Naive B cell (primary cell): ENCODE measurements at regions not wholly inside any gene's neighbourhood (a gene's known extent, or its start where the extent isn't known, plus 50 kb on each side); places are given as distances from the start of the nearest gene placed in this dataset.

Source experiments
- ATAC-seq, 2 donors: fragments of 150-1000 bp; cut with Tn5 transposase; 2 replicates each; pipeline ENCODE4 v1.10.0; 2021; ENCODE audit warnings: low read depth in 2 of 2, mild to moderate bottlenecking in 2 of 2, moderate library complexity in 2 of 2
- DNase-seq: peaks from one replicate; pipeline ENCODE4 v3.0.0; 2022
- H3K27ac Mint-ChIP-seq, 6 donors: one replicate each; pipeline ENCODE4 v1.8.0; 2020 to 2022; ENCODE audit warnings: mild to moderate bottlenecking in 6 of 6, mixed read lengths in 6 of 6, moderate library complexity in 5 of 6, inconsistent platforms in 2 of 6
- H3K27me3 Mint-ChIP-seq, 3 donors: one replicate each; pipeline ENCODE4 v1.8.0; 2021 to 2022; ENCODE audit warnings: mixed read lengths in 3 of 3, mild to moderate bottlenecking in 1 of 3
- H3K36me3 Mint-ChIP-seq, 2 donors: one replicate each; pipeline ENCODE4 v1.8.0; 2020 to 2022; ENCODE audit warnings: mixed read lengths in 2 of 2, inconsistent platforms in 1 of 2, mild to moderate bottlenecking in 1 of 2
- H3K4me1 Mint-ChIP-seq, 3 donors: one replicate each; pipeline ENCODE4 v1.8.0; 2020 to 2022; ENCODE audit warnings: mixed read lengths in 3 of 3, inconsistent platforms in 1 of 3, mild to moderate bottlenecking in 1 of 3, moderate library complexity in 1 of 3
- H3K4me3 Mint-ChIP-seq, 8 donors: one replicate each; pipeline ENCODE4 v1.8.0; 2020 to 2022; ENCODE audit warnings: mild to moderate bottlenecking in 8 of 8, mixed read lengths in 8 of 8, moderate library complexity in 8 of 8, inconsistent platforms in 2 of 8
- H3K9me3 Mint-ChIP-seq, 7 donors: one replicate each; pipeline ENCODE4 v1.8.0; 2020 to 2022; ENCODE audit warnings: mixed read lengths in 7 of 7, mild to moderate bottlenecking in 5 of 7, inconsistent platforms in 2 of 7, moderate library complexity in 1 of 7

GRCh38 chr14:71471634-71472355 is 460.4 kb upstream of the RGS6 start:
- H3K36me3 Mint-ChIP-seq = peaks cover 11 to 22% of the 10 kb centered on the region in 2 donors
- DNase-seq = no peak
- peak overlapping the region in 4 of 6 donors; percentile 19 to 83 (median 40) for H3K27ac Mint-ChIP-seq
- peak overlapping the region in 1 of 8 donors; percentile 64 for H3K4me3 Mint-ChIP-seq
- peaks cover 36 to 51% (median 45%) of the 10 kb centered on the region in 3 donors for H3K4me1 Mint-ChIP-seq
- peaks cover 0 to 2% (median 0%) of the 10 kb centered on the region in 7 donors for H3K9me3 Mint-ChIP-seq
- ATAC-seq = no peak
- no peaks in the 10 kb centered on the region for H3K27me3 Mint-ChIP-seq

- H3K36me3 Mint-ChIP-seq = peaks cover 11 to 19% of the 10 kb centered on the region in 2 donors
- H3K9me3 Mint-ChIP-seq = peaks cover 0 to 2% (median 0%) of the 10 kb centered on the region in 7 donors
- H3K4me1 Mint-ChIP-seq = peaks cover 43 to 58% (median 53%) of the 10 kb centered on the region in 3 donors
- no peaks in the 10 kb centered on the region for H3K27me3 Mint-ChIP-seq
- ATAC-seq (no peak), DNase-seq (no peak)
- H3K4me3 Mint-ChIP-seq = no peak overlapping the region
- peak overlapping the region in 3 of 6 donors; percentile 19 to 57 (median 23) for H3K27ac Mint-ChIP-seq
Measured at GRCh38 chr14:71472356-71473340, 459.6 kb upstream of the RGS6 start.

DNA sequence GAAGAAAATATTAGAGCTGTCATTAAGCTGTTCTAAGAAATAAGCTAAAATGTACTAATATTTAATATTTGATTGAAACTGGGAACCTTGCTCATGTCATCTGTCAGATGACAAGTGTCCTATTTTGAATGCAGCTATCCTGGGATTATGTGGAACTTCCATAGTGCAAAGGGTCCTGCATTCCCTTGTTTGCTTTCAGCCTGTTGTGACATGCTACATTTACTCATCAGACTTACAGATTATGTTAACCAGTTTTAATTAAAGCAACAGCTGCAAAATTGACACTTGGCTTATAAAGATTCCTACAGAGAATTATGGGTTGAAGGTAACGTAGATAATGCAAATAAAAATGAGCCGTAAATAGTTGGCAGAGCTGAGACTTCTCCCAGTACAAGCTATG is 458.4 kb upstream of the RGS6 start:
- ATAC-seq = no peak
- H3K36me3 Mint-ChIP-seq = peaks cover 8 to 10% of the 10 kb centered on the region in 2 donors
- DNase-seq = no peak
- peaks cover 0 to 2% (median 0%) of the 10 kb centered on the region in 7 donors for H3K9me3 Mint-ChIP-seq
- H3K4me1 Mint-ChIP-seq = peaks cover 45 to 66% (median 59%) of the 10 kb centered on the region in 3 donors
- H3K27me3 Mint-ChIP-seq = no peaks in the 10 kb centered on the region
- no peak overlapping the region for H3K4me3 Mint-ChIP-seq
- H3K27ac Mint-ChIP-seq = peak overlapping the region in 1 of 6 donors; percentile 55

DNA sequence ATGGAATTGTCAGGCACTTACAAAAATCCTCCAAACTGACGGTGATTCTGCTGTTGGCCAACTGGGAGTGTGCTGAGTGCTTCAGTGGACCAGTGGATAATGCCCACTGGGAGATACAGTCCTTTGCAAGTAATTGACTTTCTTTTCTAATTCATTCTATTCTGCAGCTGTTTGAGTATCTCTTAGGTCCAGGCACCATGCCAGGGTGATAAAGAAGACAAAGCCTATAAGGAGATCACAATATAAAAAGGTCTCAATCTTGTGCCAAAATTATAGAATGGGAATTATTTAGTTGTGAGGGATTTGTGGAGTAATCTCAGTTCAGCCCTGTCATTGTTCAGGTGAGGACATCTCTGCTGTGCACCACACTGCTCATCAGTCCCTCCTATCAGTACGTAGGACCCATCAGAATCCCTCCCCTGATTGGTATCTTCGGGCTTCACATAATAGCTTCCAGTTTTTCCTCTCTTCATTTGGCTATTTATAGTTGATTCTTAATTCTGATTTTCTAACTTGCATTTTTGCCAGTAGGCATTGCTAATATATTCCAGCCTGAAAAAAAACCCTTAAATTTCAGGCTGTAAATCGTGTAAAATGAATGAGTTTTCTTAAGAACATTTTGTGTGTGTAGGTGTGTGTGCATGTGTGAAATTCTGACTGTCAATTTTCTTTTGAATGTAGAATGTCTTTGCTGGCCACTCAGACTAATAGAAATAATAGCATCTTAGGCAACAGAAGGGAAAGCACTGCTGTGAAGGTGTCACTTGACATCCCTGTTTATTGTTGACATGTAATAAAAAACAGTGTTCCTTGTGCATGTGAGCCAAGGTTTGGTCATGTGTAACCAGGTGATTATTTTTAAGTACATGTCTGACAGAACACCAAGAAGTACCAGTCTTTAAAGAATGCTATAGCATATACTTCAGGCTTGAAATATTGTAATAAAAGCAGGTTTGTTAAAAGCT is 457.6 kb upstream of the RGS6 start:
- peaks cover 42 to 68% (median 58%) of the 10 kb centered on the region in 3 donors for H3K4me1 Mint-ChIP-seq

GRCh38 chr14:71475916-71476315 is 456.3 kb upstream of the RGS6 start:
- no peaks in the 10 kb centered on the region for H3K9me3 Mint-ChIP-seq
- DNase-seq = no peak
- H3K36me3 Mint-ChIP-seq = no peaks in the 10 kb centered on the region
- ATAC-seq = no peak
- H3K4me1 Mint-ChIP-seq = peaks cover 40 to 64% (median 54%) of the 10 kb centered on the region in 3 donors
- H3K27ac Mint-ChIP-seq = peak overlapping the region in 1 of 6 donors; percentile 59
- no peak overlapping the region for H3K4me3 Mint-ChIP-seq
- no peaks in the 10 kb centered on the region for H3K27me3 Mint-ChIP-seq

More for the DNA sequence above, 457.6 kb upstream of the RGS6 start:
- no peaks in the 10 kb centered on the region for H3K27me3 Mint-ChIP-seq
- H3K4me3 Mint-ChIP-seq = no peak overlapping the region
- DNase-seq = no peak
- peaks cover 1 to 3% of the 10 kb centered on the region in 2 donors for H3K36me3 Mint-ChIP-seq
- peak overlapping the region in 2 of 6 donors; percentile 52 to 56 for H3K27ac Mint-ChIP-seq
- ATAC-seq = no peak
- H3K9me3 Mint-ChIP-seq = no peaks in the 10 kb centered on the region

DNA sequence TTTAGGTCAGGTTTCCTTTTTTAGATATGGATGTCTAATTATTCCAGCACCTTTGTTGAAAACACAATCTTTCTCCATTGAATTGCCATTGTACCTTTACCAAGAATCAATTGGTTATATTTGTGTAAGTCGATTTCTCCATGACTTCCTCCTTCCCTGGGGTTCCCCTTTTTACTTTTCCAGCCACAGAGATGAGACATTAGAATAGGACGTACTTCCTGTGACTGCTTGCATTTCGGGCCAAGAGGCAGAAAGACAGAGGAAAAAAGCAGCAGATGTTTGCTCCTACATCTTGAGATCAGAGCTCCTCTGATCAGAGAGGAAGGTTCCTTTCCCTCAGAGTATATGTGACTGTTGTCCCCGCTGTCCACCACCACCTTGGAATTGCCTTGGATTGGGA is 453.7 kb upstream of the RGS6 start:
- DNase-seq (peak; percentile 12), ATAC-seq (peak; percentile 63 to 81)
- H3K4me3 Mint-ChIP-seq = peak overlapping the region in 1 of 8 donors; percentile 53
- H3K36me3 Mint-ChIP-seq = peaks cover 0 to 9% of the 10 kb centered on the region in 2 donors
- H3K9me3 Mint-ChIP-seq = no peaks in the 10 kb centered on the region
- H3K27me3 Mint-ChIP-seq = no peaks in the 10 kb centered on the region
- peaks cover 38 to 64% (median 59%) of the 10 kb centered on the region in 3 donors for H3K4me1 Mint-ChIP-seq
- peak overlapping the region in 5 of 6 donors; percentile 33 to 93 (median 80) for H3K27ac Mint-ChIP-seq

DNA sequence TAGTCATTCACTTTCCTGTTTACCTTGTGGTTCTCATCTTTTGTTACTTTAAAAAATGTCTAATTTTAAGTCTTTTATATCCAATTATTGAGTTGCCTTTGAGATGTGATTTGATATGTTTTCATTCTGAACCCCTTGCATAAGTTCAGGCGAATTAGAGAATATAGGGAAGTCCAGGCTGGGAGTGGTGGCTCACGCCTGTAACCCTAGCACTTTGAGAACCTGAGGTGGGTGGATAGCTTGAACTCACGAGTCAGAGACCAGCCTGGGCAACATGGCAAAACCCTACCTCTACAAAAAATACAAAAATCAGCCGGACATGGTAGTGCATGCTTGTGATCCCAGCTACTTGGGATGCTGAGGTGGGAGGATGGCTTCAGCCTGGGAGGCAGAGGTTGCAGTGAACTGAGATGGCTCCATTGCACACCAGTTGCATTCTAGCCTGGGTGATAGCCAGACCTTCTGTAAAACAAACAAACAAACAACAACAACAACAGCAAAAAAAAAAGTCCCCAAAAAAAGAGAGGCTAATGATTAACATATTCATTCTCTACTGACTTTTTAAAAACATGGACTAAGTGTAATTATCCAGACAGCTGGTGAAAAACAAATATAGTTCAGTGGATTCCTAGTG is 451.1 kb upstream of the RGS6 start:
- H3K27me3 Mint-ChIP-seq = no peaks in the 10 kb centered on the region
- no peaks in the 10 kb centered on the region for H3K9me3 Mint-ChIP-seq
- H3K36me3 Mint-ChIP-seq = peaks cover 0 to 13% of the 10 kb centered on the region in 2 donors
- peak overlapping the region in 3 of 6 donors; percentile 37 to 88 (median 76) for H3K27ac Mint-ChIP-seq
- H3K4me3 Mint-ChIP-seq = no peak overlapping the region
- DNase-seq (no peak), ATAC-seq (no peak)
- peaks cover 39 to 62% (median 46%) of the 10 kb centered on the region in 3 donors for H3K4me1 Mint-ChIP-seq

DNA sequence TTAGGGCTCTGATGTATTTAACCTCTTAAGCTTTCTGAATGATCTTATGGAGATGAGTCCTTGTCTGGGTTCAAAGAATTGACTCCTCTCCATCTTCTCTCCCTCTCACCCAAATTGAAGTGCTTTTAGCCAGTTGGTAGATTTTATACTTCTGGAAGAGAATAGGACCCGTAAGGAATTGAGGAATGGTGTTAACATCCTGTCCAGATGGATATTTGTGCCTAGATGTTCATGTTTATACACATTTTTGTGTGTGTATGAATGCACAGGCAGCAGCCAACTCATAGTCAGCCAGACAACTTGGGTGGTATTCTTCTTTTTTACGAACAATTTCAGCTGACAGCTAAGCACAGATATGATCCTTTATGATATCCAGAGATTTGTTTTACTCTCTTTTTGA is 449.6 kb upstream of the RGS6 start:
- DNase-seq (no peak), ATAC-seq (no peak)
- H3K27me3 Mint-ChIP-seq = no peaks in the 10 kb centered on the region
- peak overlapping the region in 3 of 6 donors; percentile 26 to 81 (median 45) for H3K27ac Mint-ChIP-seq
- no peak overlapping the region for H3K4me3 Mint-ChIP-seq
- H3K4me1 Mint-ChIP-seq = peaks cover 45 to 66% (median 49%) of the 10 kb centered on the region in 3 donors
- H3K36me3 Mint-ChIP-seq = peaks cover 0 to 24% of the 10 kb centered on the region in 2 donors
- no peaks in the 10 kb centered on the region for H3K9me3 Mint-ChIP-seq

GRCh38 chr14:71483154-71483553 is 449.1 kb upstream of the RGS6 start:
- Mint-ChIP-seq H3K27ac (peak overlapping the region in 1 of 6 donors; percentile 45), H3K4me3 (no peak overlapping the region), H3K9me3 (no peaks in the 10 kb centered on the region), H3K27me3 (no peaks in the 10 kb centered on the region), H3K4me1 (peaks cover 45 to 63% (median 46%) of the 10 kb centered on the region in 3 donors), H3K36me3 (peaks cover 0 to 25% of the 10 kb centered on the region in 2 donors)
- ATAC-seq = no peak
- DNase-seq = no peak

DNA sequence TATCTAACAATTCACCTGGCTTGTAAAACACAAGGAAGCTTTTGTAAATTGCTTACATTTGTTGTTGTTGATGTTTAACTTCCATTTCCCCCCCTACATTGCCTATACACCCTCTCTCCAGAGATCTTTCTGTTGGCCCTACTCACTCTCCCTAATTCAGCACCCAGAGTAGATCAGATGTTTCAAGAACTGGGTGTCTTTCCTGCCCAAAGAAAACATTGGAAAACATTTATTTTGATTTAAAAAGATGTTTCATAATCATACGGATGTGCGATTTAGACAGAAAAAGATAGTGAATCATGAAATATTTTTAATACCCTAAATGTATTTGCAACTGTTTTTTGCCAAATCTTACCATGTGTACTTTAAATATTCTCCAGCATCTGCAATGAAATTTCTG is 446.4 kb upstream of the RGS6 start:
- H3K27me3 Mint-ChIP-seq = no peaks in the 10 kb centered on the region
- peaks cover 32 to 60% (median 40%) of the 10 kb centered on the region in 3 donors for H3K4me1 Mint-ChIP-seq
- no peaks in the 10 kb centered on the region for H3K9me3 Mint-ChIP-seq
- DNase-seq (no peak), ATAC-seq (no peak)
- H3K36me3 Mint-ChIP-seq = peaks cover 0 to 25% of the 10 kb centered on the region in 2 donors
- H3K27ac Mint-ChIP-seq = peak overlapping the region in 2 of 6 donors; percentile 2 to 20
- peak overlapping the region in 1 of 8 donors; percentile 32 for H3K4me3 Mint-ChIP-seq

DNA sequence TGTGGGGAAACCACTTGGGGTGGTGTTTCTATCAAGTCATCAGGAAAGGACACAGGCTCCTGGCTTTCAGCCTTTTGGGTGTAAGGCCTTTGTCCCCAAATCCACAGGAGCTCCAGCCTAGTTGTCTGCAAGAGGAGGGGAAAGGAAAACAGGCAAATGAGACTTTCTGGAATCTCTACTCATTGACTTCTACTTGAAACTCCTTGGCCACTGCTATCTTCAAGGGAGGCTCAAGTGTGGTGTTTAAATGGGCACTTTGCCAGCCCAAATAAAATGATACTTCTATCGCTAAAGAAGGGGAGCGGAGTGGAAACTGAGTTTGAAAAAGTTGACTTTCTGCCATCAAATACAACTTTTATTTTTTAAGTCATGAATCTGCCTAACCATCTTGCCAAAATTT is 445.9 kb upstream of the RGS6 start:
- peaks cover 0 to 25% of the 10 kb centered on the region in 2 donors for H3K36me3 Mint-ChIP-seq
- DNase-seq (no peak), ATAC-seq (no peak)
- no peak overlapping the region for H3K4me3 Mint-ChIP-seq
- H3K4me1 Mint-ChIP-seq = peaks cover 28 to 56% (median 43%) of the 10 kb centered on the region in 3 donors
- H3K27me3 Mint-ChIP-seq = no peaks in the 10 kb centered on the region
- peak overlapping the region in 4 of 6 donors; percentile 2 to 40 (median 12) for H3K27ac Mint-ChIP-seq
- H3K9me3 Mint-ChIP-seq = no peaks in the 10 kb centered on the region

DNA sequence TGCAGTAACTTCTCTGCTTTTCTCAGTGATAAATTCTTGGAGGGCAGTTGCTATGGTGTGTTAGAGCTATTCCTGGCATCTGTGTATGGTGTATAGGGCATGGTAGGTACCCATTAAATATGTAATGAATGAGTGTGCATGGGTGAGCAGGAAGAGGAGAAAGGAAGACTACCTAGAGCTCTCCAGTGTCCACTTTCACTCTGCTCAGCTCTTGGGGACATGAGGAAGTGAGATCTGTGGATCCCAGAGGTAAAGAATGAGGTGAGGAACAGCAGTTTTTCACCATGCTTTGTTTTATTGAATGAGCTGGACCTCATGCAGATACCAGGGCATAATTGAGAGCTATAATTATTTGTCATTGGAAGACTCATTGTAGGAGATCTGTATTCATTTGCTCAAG is 444.8 kb upstream of the RGS6 start:
- Mint-ChIP-seq H3K4me3 (no peak overlapping the region), H3K4me1 (peaks cover 35 to 46% (median 38%) of the 10 kb centered on the region in 3 donors), H3K9me3 (no peaks in the 10 kb centered on the region), H3K27me3 (no peaks in the 10 kb centered on the region), H3K27ac (peak overlapping the region in 4 of 6 donors; percentile 11 to 52 (median 24)), H3K36me3 (peaks cover 0 to 20% of the 10 kb centered on the region in 2 donors)
- DNase-seq (no peak), ATAC-seq (peak in 1 of 2 donors; percentile 23)
